ENCODE measurements at regions not wholly inside any gene's neighbourhood (a gene's known extent, or its start where the extent isn't known, plus 50 kb on each side); places are given as distances from the start of the nearest gene placed in this dataset.

GRCh38 chr2:19568809-19569208 is 210.4 kb upstream of the OSR1 start:
- TF ChIP-seq EZH2phosphoT487 (IDR thresholded peaks at IDR 0.05; ENCODE audit: borderline replicate concordance, low read length) = no peak
- TF ChIP-seq CTCF (IDR thresholded peaks at IDR 0.05; ENCODE audit: low read depth, low read length, poor library complexity, severe bottlenecking) = no peak

Measured in DOHH2 (cell line).